Ascending aorta (tissue), 2 donors: ENCODE measurements at regions not wholly inside any gene's neighbourhood (a gene's known extent, or its start where the extent isn't known, plus 50 kb on each side); places are given as distances from the start of the nearest gene placed in this dataset.

Experiments used
- DNase-seq, 2 donors: peaks; one replicate each; pipeline ENCODE4 v3.0.0-alpha.2; 2019; ENCODE audit warnings: low spot score in 2 of 2
- H3K27ac ChIP-seq, 2 donors: fragments of 200-600 bp; sonication (generic); one replicate each; pipeline ENCODE4 v1.5.1; 2016 to 2017; ENCODE audit warnings: mild to moderate bottlenecking in 1 of 2
- H3K27me3 ChIP-seq: fragments of 200-600 bp; sonication (generic); one replicate; pipeline ENCODE4 v1.5.1; 2017
- H3K36me3 ChIP-seq, 2 donors: fragments of 200-600 bp; sonication (generic); one replicate each; pipeline ENCODE4 v1.5.1; 2016
- H3K4me1 ChIP-seq, 2 donors: fragments of 200-600 bp; sonication (generic); one replicate each; pipeline ENCODE4 v1.5.1; 2016 to 2017; ENCODE audit warnings: mild to moderate bottlenecking in 1 of 2
- H3K4me3 ChIP-seq, 2 donors: fragments of 200-600 bp; sonication (generic); one replicate each; pipeline ENCODE4 v1.5.1; 2016 to 2017; ENCODE audit warnings: mild to moderate bottlenecking in 1 of 2
- H3K9me3 ChIP-seq, 2 donors: fragments of 200-600 bp; sonication (generic); one replicate each; pipeline ENCODE4 v1.5.1; 2016
- CTCF ChIP-seq, 3 experiments: fragments of 200-600 bp in 2 of 3; fragments of 450-650 bp in 1 of 3; sonication (generic) in 2 of 3; IDR thresholded peaks; one replicate each; pipeline ENCODE4 v1.5.1; 2016 to 2019; ENCODE audit warnings: antibody characterized with exemption in 3 of 3, mild to moderate bottlenecking in 1 of 3, moderate library complexity in 1 of 3
- intact Hi-C: fragments of 100-400 bp; cut with DNase I; formaldehyde crosslinking; loops from one replicate; pipeline ENCODE4 v1.15.1; 2023

DNA sequence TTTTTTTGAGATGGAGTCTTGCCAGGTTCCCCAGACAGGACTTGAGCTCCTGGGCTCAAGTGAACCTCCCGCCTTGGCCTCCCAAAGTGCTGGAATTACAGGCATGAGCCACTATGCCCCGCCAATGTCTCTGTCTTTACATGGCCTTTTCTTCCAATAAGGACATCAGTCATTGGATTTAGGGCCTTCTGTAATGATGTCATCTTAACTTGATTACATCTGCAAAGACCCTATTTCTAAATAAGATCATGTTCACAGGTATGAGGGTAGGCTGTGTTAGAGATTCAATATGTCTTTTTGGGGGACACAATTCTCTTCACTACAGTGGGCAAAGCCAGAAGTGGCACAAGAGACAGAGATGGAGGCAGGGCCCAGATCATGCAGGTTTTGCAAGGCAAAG lies 68.1 kb downstream of the PMAIP1 start:
- Histone ChIP-seq H3K27ac (no peak overlapping the region), H3K4me3 (no peak overlapping the region), H3K4me1 (no peaks in the 10 kb centered on the region), H3K27me3 (no peaks in the 10 kb centered on the region), H3K36me3 (no peaks in the 10 kb centered on the region), H3K9me3 (no peaks in the 10 kb centered on the region)
- TF ChIP-seq CTCF (IDR thresholded peaks at IDR 0.05), result no peak
- no peak for DNase-seq
- intact Hi-C loops, result no loop called here

GRCh38 chr18:59966913-59967312 lies 67.1 kb downstream of the PMAIP1 start:
- no peak for TF ChIP-seq CTCF (IDR thresholded peaks at IDR 0.05)
- H3K36me3 ChIP-seq, result no peaks in the 10 kb centered on the region
- no peak overlapping the region for H3K4me3 ChIP-seq
- intact Hi-C loops, result no loop called here
- H3K27ac ChIP-seq, result no peak overlapping the region
- H3K9me3 ChIP-seq, result no peaks in the 10 kb centered on the region
- no peak for DNase-seq
- H3K4me1 ChIP-seq, result no peaks in the 10 kb centered on the region
- H3K27me3 ChIP-seq, result no peaks in the 10 kb centered on the region

DNA sequence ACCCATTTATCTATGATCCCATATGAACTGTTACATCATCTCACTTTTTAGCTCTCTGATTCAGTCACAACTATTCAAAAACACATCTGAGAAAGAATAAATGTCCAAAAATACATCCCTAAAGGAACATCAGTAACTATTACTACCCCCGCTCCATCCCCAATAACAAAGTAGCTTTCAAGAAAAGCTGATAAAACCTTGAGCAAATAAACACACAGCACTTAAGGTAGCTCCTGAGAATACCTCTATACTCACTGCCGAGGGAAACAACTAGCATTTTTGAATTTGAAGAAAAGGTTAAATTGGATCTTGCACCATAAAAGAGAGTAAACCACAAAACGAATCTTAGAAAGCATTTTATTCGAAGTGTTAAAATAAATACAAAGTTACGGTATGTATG lies 63.4 kb downstream of the PMAIP1 start:
- TF ChIP-seq CTCF (IDR thresholded peaks at IDR 0.05), result no peak
- no peaks in the 10 kb centered on the region for H3K27me3 ChIP-seq
- DNase-seq, result no peak

DNA sequence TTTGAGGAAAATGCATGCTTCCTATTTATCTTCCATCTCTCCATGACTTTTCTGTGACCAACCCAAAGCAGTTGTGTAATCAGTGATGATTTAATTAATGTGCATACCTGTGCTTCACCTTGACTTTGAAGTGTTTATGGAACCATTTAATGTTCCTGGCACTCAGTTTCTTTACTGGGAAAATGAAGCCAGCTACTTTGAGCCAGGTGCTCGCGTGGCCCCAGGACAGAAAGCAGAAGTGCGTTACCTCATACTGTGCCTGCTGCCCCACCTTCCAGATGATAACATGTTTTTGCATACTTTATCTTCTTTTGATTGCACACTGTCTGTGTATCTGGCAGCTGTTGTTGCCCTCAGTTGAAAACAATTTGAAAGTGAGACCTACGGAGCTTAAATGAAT lies 61.3 kb downstream of the PMAIP1 start:
- Histone ChIP-seq H3K27me3 (no peaks in the 10 kb centered on the region), H3K9me3 (no peaks in the 10 kb centered on the region), H3K36me3 (no peaks in the 10 kb centered on the region), H3K4me3 (no peak overlapping the region), H3K27ac (no peak overlapping the region), H3K4me1 (no peaks in the 10 kb centered on the region)
- DNase-seq, result no peak
- no peak for TF ChIP-seq CTCF (IDR thresholded peaks at IDR 0.05)
- intact Hi-C loops, result no loop called here

More for the DNA sequence above, 63.4 kb downstream of the PMAIP1 start:
- intact Hi-C loops, result no loop called here
- Histone ChIP-seq H3K4me1 (no peaks in the 10 kb centered on the region), H3K9me3 (no peaks in the 10 kb centered on the region), H3K4me3 (no peak overlapping the region), H3K27ac (no peak overlapping the region), H3K36me3 (no peaks in the 10 kb centered on the region)

DNA sequence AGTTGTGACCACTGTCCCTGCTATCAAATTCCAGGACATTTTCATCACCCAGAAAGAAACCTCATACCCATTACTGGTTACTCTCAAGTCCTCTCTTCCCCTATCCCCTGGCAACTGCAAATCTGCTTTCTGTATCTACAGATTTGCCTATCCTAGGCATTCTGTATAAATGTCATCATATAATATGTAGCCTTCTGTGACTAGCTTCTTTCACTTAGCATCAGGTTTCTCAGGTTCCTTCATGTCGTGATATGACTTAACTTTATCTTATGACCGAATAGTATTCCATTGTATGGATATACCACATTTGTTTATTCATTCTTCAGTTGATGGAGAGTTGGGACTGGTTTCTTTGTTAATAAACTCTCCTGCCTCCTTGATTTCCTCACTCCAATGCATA lies 60.5 kb downstream of the PMAIP1 start:
- Histone ChIP-seq H3K4me1 (no peaks in the 10 kb centered on the region), H3K9me3 (no peaks in the 10 kb centered on the region), H3K27me3 (no peaks in the 10 kb centered on the region), H3K27ac (no peak overlapping the region), H3K36me3 (no peaks in the 10 kb centered on the region), H3K4me3 (no peak overlapping the region)
- TF ChIP-seq CTCF (IDR thresholded peaks at IDR 0.05), result no peak
- intact Hi-C loops, result no loop called here
- DNase-seq, result no peak

DNA sequence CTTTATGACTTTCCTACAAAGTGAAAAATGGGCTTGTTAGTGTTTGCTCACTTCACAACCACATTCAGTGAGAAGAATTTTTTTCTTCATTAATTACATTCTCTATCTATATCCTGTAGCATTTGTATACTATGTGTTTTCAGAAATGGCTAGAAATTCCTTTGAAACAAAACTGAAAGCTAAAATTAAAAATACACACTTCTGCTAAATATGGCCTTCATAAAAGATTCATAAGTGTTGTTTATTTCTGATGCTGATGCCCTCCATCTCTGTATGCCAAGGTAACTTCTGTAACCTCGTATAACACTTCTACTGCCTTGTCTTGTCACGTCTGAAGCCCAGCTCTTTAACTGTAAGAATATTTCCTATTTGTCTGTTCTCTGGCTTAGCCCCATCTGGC lies 59.8 kb downstream of the PMAIP1 start:
- no peak overlapping the region for H3K4me3 ChIP-seq
- no peak overlapping the region for H3K27ac ChIP-seq
- H3K9me3 ChIP-seq, result no peaks in the 10 kb centered on the region
- H3K36me3 ChIP-seq, result no peaks in the 10 kb centered on the region
- TF ChIP-seq CTCF (IDR thresholded peaks at IDR 0.05), result no peak
- DNase-seq, result no peak
- no peaks in the 10 kb centered on the region for H3K27me3 ChIP-seq
- intact Hi-C loops, result no loop called here
- H3K4me1 ChIP-seq, result no peaks in the 10 kb centered on the region
